Rectal smooth muscle tissue (tissue), 1 donor: ENCODE measurements at regions not wholly inside any gene's neighbourhood (a gene's known extent, or its start where the extent isn't known, plus 50 kb on each side); places are given as distances from the start of the nearest gene placed in this dataset.

ENCODE experiments used
- H3K27ac ChIP-seq: one replicate; pipeline ENCODE4 v1.7.0; 2013; ENCODE audit warnings: low read depth, low read length, inconsistent platforms
- H3K27me3 ChIP-seq: one replicate; pipeline ENCODE4 v1.7.0; 2013; ENCODE audit warnings: low read length; ENCODE audit not compliant: control insufficient read depth, insufficient read depth
- H3K36me3 ChIP-seq: one replicate; pipeline ENCODE4 v1.7.0; 2013; ENCODE audit warnings: low read length; ENCODE audit not compliant: control insufficient read depth, insufficient read depth
- H3K4me1 ChIP-seq: one replicate; pipeline ENCODE4 v1.7.0; 2013; ENCODE audit warnings: low read length; ENCODE audit not compliant: control insufficient read depth, insufficient read depth
- H3K4me3 ChIP-seq: one replicate; pipeline ENCODE4 v1.7.0; 2013; ENCODE audit warnings: low read length
- H3K9ac ChIP-seq: one replicate; pipeline ENCODE4 v1.7.0; 2013; ENCODE audit warnings: low read length

DNA sequence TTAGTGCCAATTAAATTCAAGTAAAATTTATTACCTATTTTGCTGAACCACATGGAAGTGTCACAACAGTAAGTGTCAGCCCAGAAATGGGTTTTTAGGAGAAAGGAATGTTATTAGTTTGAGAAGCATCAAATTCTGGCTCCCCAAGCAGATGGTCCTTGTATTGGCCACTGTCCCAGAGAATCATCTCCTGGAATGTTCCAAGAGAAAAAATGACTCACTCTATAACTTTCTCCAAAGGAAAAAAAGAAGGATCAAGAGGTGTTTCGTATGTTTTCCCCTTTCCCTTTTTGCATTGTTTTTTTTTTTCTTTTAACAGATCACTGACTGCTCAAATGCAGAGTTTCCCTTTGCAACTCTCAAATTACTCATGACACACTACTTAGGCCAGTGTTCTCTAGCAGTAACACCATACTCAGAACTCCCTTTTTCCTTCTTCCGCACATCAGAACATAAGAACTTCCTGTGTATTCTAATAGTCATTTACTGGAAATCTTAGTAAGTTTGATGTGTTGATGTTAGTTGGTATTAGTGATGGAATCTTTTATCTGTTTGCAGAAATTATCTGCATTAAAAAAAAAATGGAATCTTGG is 390.3 kb downstream of the GPD2 start:
- Histone ChIP-seq H3K4me1 (peaks cover 4% of the 10 kb centered on the region), H3K36me3 (no peaks in the 10 kb centered on the region), H3K27ac (peak overlapping the region; percentile 23)

DNA sequence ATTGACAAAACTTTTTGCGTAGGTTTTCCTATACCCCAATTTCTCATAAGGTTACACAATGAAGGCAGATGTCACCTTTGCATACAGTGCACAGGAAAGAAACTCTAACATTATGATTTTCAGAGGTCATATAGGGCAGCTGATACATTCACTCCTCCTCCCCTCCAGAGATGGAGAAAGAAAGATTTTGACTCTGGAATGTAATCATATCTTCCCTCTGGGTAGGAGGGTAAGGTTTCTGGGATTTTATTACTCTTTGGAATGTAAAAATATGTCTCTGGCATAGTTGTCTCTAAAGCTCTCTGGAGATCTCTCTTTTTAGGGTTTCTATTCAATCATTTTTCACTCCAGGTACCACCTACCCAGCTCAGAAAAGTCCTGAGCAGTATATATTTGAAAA is 398.3 kb downstream of the GPD2 start:
- H3K9ac ChIP-seq = no peak overlapping the region
- no peaks in the 10 kb centered on the region for H3K36me3 ChIP-seq
- H3K27me3 ChIP-seq = no peaks in the 10 kb centered on the region
- no peak overlapping the region for H3K4me3 ChIP-seq
- no peaks in the 10 kb centered on the region for H3K4me1 ChIP-seq
- H3K27ac ChIP-seq = no peak overlapping the region

More for the DNA sequence above, 390.3 kb downstream of the GPD2 start:
- no peaks in the 10 kb centered on the region for H3K27me3 ChIP-seq
- H3K9ac ChIP-seq = no peak overlapping the region
- no peak overlapping the region for H3K4me3 ChIP-seq

DNA sequence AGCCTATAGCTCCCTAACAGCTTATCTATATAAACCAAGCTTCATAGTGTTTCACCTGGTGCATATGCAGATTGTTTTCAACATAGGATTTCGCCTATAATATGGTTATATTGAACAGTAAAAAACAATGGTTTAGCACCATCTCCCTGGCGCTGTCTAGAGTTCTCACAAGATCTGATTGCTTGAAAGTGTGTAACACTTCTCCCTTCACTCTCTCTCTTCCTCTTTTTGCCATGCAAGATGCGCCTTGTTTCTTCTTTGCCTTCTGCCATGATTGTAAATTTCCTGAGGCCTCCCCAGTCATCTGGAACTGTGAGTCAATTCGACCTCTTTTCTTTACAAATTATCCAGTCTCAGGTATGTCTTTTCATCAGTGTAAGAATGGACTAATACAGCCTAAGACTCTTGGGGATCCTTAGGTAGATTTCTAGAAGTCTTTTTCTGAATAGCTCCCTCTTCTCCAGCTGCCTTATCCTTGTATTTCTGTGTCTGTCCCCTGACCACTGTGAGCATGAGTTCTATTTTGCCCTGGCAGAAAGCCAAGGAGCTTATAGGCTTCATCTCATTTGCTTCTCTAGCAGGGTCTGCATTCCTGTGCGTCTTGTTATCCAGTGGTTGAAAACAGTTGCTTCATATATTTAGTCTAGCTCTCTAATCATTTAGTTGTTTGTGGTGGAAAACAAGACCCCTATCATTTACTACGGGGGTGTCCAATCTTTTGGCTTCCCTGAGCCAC is 401.6 kb downstream of the GPD2 start:
- H3K4me3 ChIP-seq = no peak overlapping the region
- no peaks in the 10 kb centered on the region for H3K4me1 ChIP-seq
- H3K27me3 ChIP-seq = no peaks in the 10 kb centered on the region

DNA sequence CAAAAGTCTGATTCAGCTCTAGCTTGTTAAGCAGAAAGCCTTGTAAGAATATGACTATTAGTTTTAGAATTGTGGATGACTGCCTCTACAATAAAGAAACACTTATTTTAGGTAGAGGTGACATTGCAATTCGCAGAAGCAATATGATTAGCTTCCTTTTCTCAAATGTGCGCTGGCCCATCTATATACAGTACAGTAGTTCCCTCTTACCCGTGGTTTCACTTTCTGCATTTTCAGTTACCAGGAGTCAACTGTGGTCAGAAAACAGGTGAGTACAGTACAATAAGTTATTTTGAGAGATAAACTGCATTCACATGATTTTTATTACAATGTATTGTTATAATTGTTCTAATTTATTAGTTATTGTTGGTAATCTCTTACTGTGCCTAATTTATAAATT is 405.1 kb downstream of the GPD2 start:
- H3K9ac ChIP-seq = no peak overlapping the region
- no peak overlapping the region for H3K4me3 ChIP-seq
- H3K27ac ChIP-seq = no peak overlapping the region
- H3K27me3 ChIP-seq = no peaks in the 10 kb centered on the region
- no peaks in the 10 kb centered on the region for H3K36me3 ChIP-seq
- H3K4me1 ChIP-seq = no peaks in the 10 kb centered on the region

More for the DNA sequence above, 401.6 kb downstream of the GPD2 start:
- H3K9ac ChIP-seq = no peak overlapping the region
- H3K36me3 ChIP-seq = no peaks in the 10 kb centered on the region
- no peak overlapping the region for H3K27ac ChIP-seq

DNA sequence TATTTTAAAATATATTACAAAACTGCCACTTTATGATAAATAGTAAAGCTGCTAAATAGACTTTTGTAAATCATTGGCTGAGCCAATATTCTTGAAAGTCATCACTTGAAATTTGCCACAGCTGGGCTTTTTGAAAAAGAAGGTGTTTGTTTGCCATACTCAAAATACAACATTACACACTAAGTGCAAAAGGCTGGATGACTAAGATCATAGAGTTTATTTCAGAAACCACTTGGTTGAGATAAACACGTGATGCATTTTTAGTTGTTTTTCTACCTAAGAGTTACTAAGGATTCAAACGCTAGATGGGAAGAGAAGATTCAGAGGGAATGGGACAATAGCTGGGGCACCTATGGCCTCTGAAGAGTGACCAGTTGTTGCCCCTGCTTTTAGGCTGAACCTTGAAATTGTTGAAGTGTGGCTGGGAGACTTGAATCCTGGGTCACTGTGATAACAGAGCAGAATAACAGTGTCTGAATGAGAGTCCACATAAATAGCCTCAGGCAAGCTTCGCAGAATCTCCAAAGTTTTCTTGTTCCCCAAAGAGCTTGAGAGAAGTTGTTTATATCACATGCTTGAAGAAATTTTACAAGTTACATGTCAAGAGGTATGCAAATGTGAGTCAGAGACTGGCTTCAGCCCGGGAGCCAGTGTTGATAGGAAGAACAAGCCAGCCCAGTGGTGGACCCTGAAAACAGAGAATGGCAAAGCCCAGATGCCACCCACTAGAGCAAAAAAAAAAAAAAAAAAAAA is 409.8 kb downstream of the GPD2 start:
- Histone ChIP-seq H3K36me3 (no peaks in the 10 kb centered on the region), H3K27ac (no peak overlapping the region), H3K4me3 (no peak overlapping the region), H3K27me3 (no peaks in the 10 kb centered on the region), H3K9ac (no peak overlapping the region), H3K4me1 (no peaks in the 10 kb centered on the region)

DNA sequence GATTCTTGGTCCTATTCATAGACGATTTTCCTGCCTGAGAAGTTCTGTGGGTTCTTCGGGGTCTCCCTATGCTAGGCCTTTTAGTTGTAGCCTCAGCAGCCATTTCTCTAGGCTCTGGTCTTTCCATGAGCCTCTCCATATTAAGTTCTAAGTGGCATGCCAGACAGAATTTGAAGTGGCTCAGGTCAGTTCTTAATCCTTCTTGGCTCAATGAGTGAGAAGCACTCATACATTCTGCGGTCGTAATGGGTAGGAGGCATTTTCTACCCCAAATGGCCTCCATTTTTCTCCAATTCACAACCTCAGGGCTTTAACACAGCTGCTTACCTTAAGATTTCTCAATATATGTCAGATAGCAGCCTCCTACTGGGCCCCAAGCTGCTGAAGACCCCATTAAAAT is 405.3 kb upstream of the GALNT5 start:
- Histone ChIP-seq H3K27me3 (no peaks in the 10 kb centered on the region), H3K4me1 (no peaks in the 10 kb centered on the region), H3K4me3 (no peak overlapping the region), H3K27ac (no peak overlapping the region), H3K36me3 (no peaks in the 10 kb centered on the region), H3K9ac (no peak overlapping the region)

DNA sequence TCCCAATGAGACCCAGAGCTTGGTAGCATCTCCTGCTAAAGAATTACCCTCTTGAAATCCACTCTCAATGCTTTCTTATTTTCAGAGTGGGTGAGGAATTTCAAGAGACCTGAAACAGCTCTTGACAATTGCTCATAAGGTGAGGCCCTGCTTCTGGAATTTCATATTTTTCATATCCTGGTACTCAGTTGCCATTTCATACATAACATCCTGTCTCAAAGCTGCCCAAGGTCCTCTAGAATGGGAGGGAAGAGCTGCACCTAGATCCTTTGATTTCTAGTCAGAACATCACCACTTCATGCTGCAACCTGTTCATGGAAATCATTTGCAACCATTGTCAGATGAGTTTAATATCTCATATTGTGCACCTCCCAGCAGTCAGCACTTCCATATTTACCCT is 404.8 kb upstream of the GALNT5 start:
- Histone ChIP-seq H3K4me1 (no peaks in the 10 kb centered on the region), H3K27ac (no peak overlapping the region), H3K27me3 (no peaks in the 10 kb centered on the region), H3K4me3 (no peak overlapping the region), H3K36me3 (no peaks in the 10 kb centered on the region), H3K9ac (no peak overlapping the region)

DNA sequence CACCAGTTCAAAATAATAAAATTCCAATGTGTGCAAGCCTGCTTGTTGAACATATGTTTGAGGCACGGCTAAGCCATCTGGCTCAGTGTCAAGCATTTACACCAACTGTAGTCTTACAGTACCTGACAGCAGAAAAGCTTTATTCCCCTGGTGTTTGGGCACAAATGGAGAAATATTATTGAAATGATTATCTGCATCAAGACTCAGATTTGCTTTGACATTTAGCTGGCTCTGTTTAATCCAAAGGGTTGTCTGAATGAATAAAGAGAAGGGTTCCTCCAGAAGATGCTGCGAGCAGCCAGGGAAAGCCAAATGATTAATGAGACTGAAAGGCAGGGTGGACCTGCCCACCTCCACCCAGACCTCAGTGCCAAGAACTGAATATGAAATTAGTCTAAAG is 393.2 kb upstream of the GALNT5 start:
- no peak overlapping the region for H3K4me3 ChIP-seq
- H3K27me3 ChIP-seq = no peaks in the 10 kb centered on the region
- H3K4me1 ChIP-seq = no peaks in the 10 kb centered on the region
- H3K36me3 ChIP-seq = no peaks in the 10 kb centered on the region
- H3K9ac ChIP-seq = no peak overlapping the region
- no peak overlapping the region for H3K27ac ChIP-seq

DNA sequence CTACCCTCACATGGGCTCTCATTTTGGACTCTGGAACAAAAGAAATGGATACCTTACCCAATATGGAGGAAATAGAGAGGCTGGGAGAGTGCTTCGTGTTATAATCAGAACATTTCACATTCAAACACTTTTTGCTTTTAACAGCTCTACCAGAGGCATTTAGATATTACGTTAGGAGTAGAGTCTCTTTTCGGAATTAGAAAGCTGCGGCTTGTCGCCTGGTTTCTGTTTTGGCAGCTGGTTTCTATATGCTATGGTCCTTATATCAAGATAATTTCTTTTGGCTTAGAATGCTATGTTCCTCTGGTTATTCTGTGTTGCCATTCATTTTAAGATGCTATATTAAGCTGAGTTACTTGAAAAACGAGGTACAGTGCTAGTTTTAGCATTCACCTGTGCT is 392.8 kb upstream of the GALNT5 start:
- H3K27ac ChIP-seq = no peak overlapping the region
- H3K4me1 ChIP-seq = no peaks in the 10 kb centered on the region
- no peak overlapping the region for H3K9ac ChIP-seq
- no peak overlapping the region for H3K4me3 ChIP-seq
- H3K27me3 ChIP-seq = no peaks in the 10 kb centered on the region
- no peaks in the 10 kb centered on the region for H3K36me3 ChIP-seq

DNA sequence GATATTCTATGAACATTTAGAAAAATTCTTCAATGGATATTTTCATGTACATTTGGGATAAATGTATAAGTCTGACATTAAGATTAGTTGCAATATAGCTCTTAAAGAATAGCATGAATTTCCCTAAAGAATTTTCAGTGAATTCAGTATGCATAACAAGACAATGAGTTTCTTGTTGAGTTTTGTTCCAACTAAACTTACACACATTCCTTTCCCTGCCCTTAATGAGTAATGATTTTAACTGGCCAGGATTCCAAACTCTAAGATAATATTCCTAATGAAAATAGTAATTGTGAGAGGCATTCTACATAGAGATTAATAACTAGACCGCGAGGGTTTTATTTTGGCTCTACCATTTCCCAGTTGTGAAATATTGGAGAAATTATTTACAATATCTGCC is 390.3 kb upstream of the GALNT5 start:
- H3K27ac ChIP-seq = no peak overlapping the region
- H3K36me3 ChIP-seq = no peaks in the 10 kb centered on the region
- H3K9ac ChIP-seq = no peak overlapping the region
- no peaks in the 10 kb centered on the region for H3K27me3 ChIP-seq
- no peaks in the 10 kb centered on the region for H3K4me1 ChIP-seq
- H3K4me3 ChIP-seq = no peak overlapping the region

DNA sequence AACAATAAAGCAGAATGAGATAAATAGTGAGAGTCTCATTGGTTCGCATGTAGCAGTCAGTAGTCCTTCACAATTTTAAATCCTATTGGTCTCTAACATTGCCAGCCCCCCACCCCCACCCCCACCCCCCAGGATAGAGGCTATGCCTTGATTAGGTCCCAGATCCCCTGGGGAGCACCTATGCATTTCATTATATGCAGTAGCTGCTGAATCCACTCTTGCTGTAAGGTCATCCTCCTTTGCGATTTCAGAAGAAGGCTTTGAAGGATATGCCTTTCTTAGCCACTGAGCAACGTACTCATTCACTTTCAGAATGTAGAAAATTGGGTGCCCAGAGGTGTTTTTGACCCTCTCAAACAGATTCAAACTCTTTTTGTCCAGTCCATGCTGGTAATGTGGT is 382.8 kb upstream of the GALNT5 start:
- no peaks in the 10 kb centered on the region for H3K36me3 ChIP-seq
- no peaks in the 10 kb centered on the region for H3K4me1 ChIP-seq
- H3K27ac ChIP-seq = no peak overlapping the region
- no peak overlapping the region for H3K4me3 ChIP-seq
- H3K27me3 ChIP-seq = no peaks in the 10 kb centered on the region
- no peak overlapping the region for H3K9ac ChIP-seq

DNA sequence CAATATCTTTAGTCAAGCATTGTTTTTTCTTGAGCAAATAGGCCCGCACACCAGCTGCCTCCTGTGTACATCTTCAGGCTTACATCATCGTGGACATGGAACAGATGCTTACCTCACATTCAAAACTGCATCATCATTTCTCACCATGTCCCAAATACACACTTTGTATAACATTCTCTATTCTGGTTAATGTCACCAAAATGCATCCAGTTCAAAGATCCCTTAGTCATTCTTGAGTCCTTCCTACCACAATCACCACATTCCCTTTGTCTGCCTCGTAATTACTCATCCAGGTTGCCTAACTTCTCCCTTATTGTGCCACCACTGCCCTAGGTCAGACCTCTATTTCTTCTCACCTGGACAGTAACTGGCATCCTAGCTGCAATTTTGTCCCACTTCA is 373.7 kb upstream of the GALNT5 start:
- Histone ChIP-seq H3K36me3 (no peaks in the 10 kb centered on the region), H3K27me3 (no peaks in the 10 kb centered on the region), H3K4me1 (no peaks in the 10 kb centered on the region), H3K4me3 (no peak overlapping the region), H3K9ac (no peak overlapping the region), H3K27ac (no peak overlapping the region)
